Activated CD4-positive, CD25-positive, alpha-beta regulatory T cell (primary cell): ENCODE measurements at regions not wholly inside any gene's neighbourhood (a gene's known extent, or its start where the extent isn't known, plus 50 kb on each side); places are given as distances from the start of the nearest gene placed in this dataset.

Source experiments
- DNase-seq, 4 experiments: peaks; one replicate each; lab custom pipeline; 2025; lab: John Stamatoyannopoulos, UW

- no peak for DNase-seq
Observed at GRCh38 chr7:155360495-155361345, 63.0 kb downstream of the INSIG1 start.

DNA sequence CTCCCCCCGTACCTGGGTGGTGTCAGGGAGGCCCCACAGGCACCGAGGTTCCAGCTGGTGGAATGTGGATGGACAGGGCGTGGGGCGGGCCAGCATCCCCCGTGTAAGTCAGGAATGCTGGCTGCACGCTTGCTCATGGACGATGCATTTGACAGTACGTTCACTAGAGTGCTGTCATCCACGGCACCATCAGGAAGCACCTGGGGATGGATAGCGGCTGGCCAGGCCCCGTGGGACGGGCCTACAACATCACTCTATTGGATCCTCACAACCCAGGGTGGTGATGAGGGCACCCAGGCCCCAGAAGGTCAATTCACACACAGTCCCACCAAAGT, 63.6 kb downstream of the INSIG1 start:
- DNase-seq: no peak

DNA sequence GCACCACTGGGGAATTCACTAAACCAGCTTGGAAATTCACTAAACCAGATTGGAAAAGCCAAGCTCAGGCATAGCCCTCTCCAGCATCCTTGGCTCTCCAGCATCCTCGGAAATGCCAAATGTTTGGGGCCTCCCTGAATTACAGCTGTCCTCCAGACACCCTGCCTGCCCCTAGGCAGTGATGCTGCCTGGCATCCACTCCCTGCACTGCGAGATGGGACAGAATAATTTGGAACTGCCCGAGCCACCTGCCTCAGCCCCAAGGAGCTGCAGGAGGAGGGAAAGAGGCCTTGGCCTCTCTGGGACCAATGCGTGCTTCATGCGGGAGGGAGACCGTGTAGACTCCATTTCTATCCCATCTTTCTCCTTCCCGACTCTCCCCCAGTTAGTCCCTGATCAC, 64.3 kb downstream of the INSIG1 start:
- DNase-seq: no peak

- DNase-seq: no peak
Observed at GRCh38 chr7:155362380-155363145, 64.9 kb downstream of the INSIG1 start.

- DNase-seq: no peak
Observed at GRCh38 chr7:155363146-155363539, 65.5 kb downstream of the INSIG1 start.

DNA sequence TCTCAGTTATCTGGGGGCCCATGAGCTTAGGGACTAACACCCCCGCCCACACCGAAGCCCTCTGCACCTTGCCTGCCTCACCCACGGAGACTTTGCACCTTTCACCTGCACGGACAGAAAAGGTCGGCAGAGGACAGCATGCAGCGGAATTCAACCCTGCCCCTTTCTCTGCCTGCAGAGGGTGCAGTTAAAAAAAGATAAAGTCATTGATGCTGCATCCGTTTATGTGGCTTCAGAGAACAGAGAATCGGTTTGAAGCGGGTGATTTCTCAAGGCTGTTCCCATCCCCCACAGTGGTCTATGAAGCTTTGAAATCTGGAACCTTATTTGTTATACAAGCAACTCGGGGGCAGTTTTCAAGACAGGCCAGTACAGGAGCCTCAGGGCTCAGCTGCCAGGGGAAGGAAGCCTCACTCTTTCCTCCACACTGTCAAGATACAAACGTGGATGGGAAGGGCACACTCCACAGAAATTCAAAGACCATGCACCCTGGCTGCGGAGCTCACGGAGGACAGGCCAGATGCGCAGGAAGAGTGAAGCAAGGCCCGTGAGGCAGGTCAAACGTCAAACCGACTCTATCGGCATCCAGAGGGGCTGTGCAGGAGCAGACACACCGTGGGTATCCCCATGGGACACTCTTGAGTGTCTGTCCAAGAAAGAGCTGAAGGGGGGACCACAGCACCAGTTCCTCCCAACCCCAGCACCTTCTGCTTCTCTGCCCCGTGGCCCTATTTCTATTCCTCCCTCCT, 66.3 kb downstream of the INSIG1 start:
- no peak for DNase-seq

DNA sequence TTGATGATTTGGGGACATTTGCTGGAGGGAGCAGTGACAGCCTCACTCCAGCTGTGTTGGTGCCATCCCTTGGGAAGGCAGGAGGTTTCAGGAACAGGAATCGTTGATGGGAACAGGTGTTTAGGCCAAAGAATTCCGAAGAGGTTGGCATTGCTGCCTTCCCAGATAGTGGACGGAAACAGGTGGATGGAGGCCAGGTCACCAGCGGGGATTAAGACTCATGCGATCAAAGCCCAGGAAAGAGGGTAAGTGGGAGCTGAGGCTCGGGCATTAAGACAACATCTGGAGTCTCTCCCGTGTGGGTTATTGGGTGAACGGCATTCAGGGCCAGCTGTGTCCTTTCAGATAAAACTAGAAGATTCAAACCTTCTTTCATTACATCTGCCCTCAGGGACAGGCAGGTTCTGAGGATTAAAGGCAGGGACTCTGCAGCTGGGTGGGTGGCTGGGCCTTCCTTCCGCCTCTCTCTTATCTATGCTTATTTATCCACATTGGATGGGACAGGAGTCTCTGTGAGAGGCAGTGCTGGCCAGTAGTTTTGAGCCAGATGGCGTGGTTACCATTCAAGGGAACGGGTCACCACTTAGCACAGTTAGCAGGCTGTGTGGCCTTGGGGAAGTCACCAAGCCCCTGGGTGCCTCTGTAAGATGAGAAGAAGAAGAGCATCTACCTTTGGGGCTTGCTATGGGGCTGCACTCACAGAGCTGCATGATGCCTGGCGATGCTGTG, 67.6 kb downstream of the INSIG1 start:
- no peak for DNase-seq

DNA sequence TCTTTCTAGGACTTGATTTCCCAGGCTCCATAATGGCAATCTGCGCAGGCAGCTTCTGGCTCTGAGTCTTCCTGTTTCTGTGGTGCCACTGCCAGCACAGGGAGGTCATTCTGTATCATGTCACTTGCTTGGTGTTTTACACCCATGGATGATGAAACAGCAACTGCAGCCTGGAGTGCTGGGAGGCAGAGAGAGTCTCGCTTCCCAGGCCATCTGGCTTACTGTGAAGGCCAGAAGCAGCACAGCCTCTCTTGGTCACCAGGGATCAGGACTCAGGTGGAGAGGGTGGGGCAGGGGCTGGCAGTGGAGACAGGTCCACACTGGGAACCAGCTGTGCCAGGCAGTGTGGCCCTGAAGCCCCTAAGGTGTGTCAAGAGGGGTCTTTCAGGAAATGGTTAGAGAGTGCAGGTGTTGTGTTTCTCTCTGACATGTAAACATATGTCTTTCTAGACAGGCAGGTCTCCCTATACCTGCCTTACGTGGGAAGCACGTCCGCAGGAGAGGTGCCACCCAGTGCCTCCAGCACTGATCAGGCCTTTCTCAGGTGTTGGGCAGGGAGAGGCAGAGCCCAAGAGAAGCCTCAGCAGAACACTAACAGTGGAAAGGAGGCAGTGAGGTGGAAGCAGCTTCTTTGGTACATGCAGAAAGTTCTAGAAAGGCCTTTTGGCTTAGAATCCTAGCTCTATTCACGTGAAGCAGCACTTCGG, 71.4 kb downstream of the INSIG1 start:
- DNase-seq: no peak

DNA sequence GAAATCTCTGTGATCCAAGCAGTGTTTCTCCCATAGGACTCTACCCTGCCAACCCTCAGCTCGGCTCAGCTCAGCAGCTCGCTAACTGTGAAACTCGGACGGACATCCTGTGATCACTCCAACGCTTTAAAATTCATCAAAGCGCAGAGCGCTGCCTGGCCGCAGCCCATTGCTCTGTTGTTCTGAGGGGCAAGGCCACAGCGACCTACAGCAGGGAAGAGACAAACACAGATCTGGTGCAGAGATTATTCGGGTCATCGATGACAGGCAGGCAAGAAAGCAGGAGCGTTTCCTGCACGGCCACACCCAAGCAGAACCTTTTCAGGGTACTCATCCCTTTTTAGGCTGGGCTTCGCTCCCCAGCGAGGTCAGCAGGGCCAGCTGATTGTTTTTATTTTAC, 72.1 kb downstream of the INSIG1 start:
- DNase-seq: no peak

DNA sequence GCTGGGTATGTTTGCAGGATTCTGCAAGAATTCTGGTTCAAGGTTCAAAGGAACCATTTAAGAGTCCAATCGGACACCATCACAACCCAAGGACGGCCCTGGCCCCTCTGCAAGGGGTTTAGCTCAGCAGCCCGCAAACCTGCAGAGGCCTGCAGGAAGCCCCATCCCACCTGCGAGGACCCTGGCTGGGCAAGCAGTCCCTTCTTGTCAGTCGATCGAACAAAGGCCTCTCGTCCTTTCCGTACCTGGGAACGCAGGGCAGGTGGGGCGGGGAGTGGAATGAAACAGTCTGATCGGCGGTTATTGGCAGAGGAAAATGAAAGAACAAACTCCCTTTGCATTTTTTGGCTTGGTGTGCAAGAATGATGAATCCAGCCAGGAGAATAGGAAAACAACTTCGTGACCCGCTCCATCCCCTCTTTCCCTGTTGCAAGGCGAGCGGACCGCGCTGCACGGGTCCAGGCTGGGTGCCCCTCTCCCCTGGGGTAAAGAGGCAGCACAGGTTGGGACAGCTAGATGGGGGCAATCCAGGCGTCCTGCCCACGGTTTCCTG, 73.7 kb downstream of the INSIG1 start:
- DNase-seq: no peak

- DNase-seq: no peak
Observed at GRCh38 chr7:155371884-155372781, 74.5 kb downstream of the INSIG1 start.

GRCh38 chr7:155372782-155373358, 75.2 kb downstream of the INSIG1 start:
- DNase-seq: no peak

DNA sequence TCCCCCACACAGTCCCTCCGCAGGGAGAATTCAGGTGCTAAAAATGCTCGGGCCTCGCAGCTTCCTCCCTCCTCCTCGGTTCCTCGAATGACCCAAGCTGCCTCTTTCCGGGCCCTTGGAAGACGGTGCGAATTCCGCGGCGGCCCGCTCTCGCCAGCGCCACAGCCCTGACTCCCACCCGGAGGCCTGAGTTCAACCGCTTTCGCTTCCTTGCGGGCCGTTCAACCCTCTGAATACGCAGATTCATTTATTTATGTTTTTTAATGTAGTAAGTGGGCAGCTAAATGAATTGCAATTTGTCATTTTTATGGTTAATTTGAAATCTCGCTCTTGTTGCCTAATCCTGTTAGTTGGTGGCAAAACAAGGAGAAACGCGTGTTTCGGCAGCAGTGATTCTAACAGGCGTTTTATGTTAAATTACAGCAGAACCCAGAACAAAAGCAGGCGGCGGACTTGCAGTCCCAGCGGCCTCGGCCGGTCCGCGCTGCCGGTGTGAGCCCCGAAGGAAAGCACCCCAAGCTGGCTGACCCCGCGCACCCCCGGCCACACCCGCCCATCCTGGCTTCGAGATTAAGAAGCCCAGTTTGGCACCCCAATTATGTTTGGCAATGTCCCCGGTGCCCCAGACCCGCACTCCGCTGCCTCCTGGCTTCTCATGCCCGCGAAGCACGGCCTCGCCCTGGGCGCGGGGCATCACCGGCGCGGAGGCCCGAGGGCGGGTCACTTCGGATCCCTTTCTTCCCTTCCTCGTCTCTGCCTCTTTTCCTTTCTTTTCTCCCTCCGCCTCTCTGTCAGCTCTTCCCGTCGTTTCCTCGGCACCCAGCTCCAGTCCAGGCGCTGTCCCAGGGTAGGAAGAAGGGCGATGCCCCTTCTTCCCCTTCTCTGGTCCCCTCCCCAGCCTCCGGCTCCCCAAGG, 75.9 kb downstream of the INSIG1 start:
- no peak for DNase-seq

DNA sequence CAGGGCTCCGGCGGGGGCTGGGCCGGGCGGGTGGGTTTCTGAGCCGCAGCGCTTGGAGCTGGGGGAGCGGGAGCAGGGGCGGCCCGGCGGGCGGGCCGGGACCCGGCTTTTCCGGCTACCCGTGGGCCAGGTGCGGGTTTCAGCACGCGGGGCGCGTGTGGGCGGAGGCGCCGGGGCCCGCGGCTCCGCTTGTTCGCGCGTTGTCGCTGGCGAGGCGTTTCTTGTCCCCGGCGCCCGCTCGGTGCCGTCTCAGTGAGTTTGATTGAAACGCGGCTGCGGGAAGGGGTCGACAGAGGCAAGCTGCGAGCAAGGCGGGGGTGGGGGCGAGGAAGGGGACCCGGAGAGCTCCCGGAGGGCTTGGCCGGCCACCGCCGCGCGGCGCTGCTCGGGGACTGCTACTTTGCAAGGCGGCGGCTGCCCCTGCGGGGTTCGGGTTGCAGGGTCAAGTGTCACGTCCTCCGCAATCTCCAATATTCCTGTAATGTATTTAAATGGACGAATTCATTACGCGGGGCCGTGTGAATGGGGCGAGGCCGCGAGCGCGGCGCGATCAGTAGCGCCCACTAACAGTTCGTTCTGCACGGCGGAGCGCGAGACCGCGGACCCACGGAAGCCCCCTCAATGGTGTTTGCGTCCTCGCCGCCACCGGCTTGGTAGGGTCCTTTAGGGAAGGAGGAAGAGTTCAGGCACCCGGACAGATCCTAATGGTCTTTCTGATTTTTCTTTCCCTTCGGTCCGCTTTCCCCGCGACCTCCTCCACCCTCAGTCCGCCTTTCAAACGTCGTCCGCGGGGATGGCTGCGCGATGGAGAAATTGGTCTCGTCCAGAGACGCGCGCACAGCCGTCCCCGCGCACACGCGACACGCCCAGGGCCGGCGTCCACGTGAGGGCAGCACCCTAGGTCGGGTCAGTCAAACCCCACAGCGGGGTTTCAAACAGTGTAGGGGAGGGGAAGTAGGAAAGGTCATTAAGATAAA, 76.9 kb downstream of the INSIG1 start:
- DNase-seq: no peak

DNA sequence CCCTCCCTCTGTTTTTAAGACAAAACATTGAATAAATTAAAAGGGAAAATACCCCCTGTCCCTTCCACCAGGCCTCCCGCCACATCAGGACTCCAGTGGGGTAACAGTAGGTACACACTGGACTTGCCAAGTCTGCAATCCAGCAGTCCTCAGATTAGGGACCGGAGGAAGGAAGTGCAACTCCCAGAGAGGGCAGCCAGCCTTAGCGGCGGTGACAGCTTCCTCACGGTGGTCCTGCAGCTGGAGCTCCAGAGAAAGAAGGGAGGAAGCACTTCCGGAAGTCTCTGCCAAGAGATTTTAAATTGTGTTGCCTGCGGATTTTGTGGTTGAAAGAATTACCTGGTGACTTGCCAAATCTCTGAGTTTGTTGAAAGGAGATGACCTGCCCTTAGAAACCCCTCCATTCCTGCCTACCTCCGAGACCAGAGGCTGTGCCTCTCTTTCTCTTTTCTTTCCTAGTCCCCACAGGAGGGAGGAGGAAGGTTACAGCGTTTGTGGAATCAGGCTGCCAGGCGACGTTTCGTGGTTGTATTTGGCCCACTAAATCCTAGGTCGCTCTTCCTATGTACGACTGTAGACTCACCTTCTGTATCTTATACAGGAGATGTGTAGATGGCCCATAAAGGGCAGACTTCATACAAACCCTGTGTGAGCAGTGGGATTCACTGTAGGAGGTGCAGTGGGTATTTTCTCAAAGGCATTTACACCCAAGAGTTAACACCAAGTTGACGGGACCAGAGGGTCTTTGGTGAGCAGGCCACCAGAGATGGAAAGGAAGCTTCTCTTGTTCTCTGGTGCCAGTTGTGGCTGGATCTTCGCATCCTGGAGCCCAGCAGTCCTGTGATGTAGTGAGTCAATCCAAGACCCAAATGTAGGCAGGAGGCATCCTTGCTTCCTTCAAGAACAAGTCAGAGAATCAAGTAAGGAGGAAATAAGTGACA, 77.9 kb downstream of the INSIG1 start:
- no peak for DNase-seq
